Ectodermal cell (in vitro differentiated cells): ENCODE measurements at regions not wholly inside any gene's neighbourhood (a gene's known extent, or its start where the extent isn't known, plus 50 kb on each side); places are given as distances from the start of the nearest gene placed in this dataset.

Experiments used
- H3K27ac ChIP-seq: 2 replicates; pipeline ENCODE4 v1.7.0; 2013; ENCODE audit warnings: mild to moderate bottlenecking, low read depth, low read length; ENCODE audit not compliant: insufficient read depth, poor library complexity, severe bottlenecking
- H3K27me3 ChIP-seq: 2 replicates; pipeline ENCODE4 v1.7.0; 2013; ENCODE audit warnings: mild to moderate bottlenecking, low read length; ENCODE audit not compliant: insufficient read depth, control insufficient read depth, poor library complexity, severe bottlenecking
- H3K36me3 ChIP-seq: one replicate; pipeline ENCODE4 v1.7.0; 2013; ENCODE audit warnings: low read length; ENCODE audit not compliant: control insufficient read depth, insufficient read depth
- H3K4me1 ChIP-seq: one replicate; pipeline ENCODE4 v1.7.0; 2013; ENCODE audit warnings: low read length; ENCODE audit not compliant: control insufficient read depth, insufficient read depth
- H3K4me3 ChIP-seq: 2 replicates; pipeline ENCODE4 v1.7.0; 2013; ENCODE audit warnings: low read depth, low read length, control low read depth; ENCODE audit not compliant: insufficient read depth
- H3K9me3 ChIP-seq: 2 replicates; pipeline ENCODE4 v1.7.0; 2013; ENCODE audit warnings: mild to moderate bottlenecking, low read length, moderate library complexity; ENCODE audit not compliant: control insufficient read depth
- WGBS, 2 experiments: methylation state at CpG; one replicate each; pipeline ENCODE4 v1.1.7; 2013; ENCODE audit warnings: missing lambda C conversion rate in 2 of 2; 5-methylcytosine and 5-hydroxymethylcytosine counted together

- Histone ChIP-seq H3K4me1 (no peaks in the 10 kb centered on the region), H3K9me3 (no peaks in the 10 kb centered on the region), H3K27ac (no peak overlapping the region), H3K36me3 (no peaks in the 10 kb centered on the region), H3K27me3 (no peaks in the 10 kb centered on the region), H3K4me3 (no peak overlapping the region)
- 90 to 93% methylated on average over 3 of the region's 3 CpGs for WGBS, 2 experiments
Observed at GRCh38 chr16:47855431-47855830, 300.4 kb downstream of the ABCC12 start.

DNA sequence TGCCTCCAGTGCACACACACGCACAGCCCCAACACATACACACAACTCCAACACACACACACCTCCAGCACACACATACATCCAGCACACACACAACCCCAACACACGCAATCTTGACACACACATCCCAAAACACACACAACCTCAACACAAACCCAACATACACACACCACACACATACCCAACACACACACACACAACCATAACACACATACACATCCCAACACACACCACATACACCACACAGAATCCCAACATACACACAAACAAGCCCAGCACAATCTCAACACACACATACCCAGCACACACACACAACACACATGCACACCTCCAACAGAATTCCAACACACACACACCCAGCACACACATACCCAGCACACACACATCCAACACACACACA lies 301.1 kb downstream of the ABCC12 start:
- Histone ChIP-seq H3K9me3 (no peaks in the 10 kb centered on the region), H3K27me3 (no peaks in the 10 kb centered on the region), H3K36me3 (no peaks in the 10 kb centered on the region), H3K27ac (no peak overlapping the region), H3K4me3 (no peak overlapping the region), H3K4me1 (peaks cover 3% of the 10 kb centered on the region)
- 81 to 92% methylated on average over 2 of the region's 2 CpGs for whole genome bisulfite sequencing, 2 experiments

DNA sequence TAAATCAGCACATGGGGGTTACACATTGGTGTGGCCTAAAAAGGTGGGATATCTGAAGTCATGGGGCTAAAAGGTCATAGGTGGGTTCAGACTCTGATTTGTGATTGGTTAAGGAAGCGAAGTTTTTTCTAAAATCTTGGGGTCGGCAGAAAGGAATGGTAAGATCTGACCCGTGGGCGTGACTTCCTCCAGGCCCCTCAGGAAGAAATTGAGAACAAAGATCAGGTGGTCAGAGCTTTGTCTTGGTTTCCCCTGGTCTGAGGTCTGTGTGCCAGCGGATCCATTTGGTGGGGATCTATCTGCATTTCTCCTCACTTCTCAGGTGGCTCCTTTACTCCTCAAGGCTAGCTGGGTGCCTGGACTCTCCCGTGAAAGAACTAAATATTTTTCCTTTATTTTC lies 302.8 kb downstream of the ABCC12 start:
- no peaks in the 10 kb centered on the region for H3K9me3 ChIP-seq
- WGBS, 2 experiments: 92 to 98% methylated on average over 6 of the region's 6 CpGs

DNA sequence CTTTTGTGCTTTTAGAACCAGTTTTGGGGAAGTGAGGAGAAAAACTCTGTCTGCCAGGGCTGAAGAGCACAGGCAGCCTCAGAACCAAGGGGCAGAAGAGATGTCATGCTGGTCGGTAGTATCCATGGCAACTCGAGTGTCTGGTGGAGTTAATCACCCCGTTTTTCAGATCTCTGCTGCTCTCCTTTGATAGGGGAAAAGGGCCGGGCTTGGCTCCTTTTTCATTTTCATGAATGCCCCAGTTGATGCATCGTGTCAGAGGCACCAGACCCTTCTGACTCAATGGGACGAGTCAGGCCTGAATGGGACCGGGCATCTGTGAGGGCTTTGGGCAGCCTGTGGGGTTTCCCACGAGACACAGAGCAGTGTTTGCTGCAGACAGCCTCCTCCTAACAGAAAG lies 304.6 kb downstream of the ABCC12 start:
- 48 to 57% methylated on average over 8 of the region's 8 CpGs for WGBS, 2 experiments
- H3K4me3 ChIP-seq: no peak overlapping the region
- no peak overlapping the region for H3K27ac ChIP-seq
- H3K9me3 ChIP-seq: no peaks in the 10 kb centered on the region
- no peaks in the 10 kb centered on the region for H3K27me3 ChIP-seq
- H3K36me3 ChIP-seq: no peaks in the 10 kb centered on the region
- H3K4me1 ChIP-seq: peaks cover 31% of the 10 kb centered on the region

More for the DNA sequence above, 302.8 kb downstream of the ABCC12 start:
- Histone ChIP-seq H3K4me3 (no peak overlapping the region), H3K36me3 (no peaks in the 10 kb centered on the region), H3K4me1 (peaks cover 19% of the 10 kb centered on the region), H3K27me3 (no peaks in the 10 kb centered on the region), H3K27ac (no peak overlapping the region)

DNA sequence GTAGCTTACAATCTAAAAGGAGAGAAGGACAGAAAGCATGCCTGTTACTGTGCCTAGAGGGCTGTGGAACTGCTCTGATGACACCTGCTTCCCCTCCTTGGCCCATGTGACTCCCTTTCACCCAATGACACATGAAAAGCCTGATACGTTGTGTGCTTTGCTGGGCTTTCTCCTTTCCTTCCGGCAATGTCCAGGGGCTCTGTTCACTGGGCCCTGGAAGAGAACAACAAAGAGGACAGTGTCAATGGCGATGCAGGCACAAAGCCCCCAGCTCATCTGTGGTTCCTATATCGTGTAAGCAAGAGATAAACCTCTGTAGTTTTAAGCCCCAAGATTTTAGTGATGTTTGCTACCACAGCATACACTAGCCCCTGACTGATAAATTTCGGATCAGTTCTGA lies 306.1 kb downstream of the ABCC12 start:
- WGBS, 2 experiments: 81 to 84% methylated on average over 5 of the region's 5 CpGs
- Histone ChIP-seq H3K9me3 (no peaks in the 10 kb centered on the region), H3K4me1 (peaks cover 31% of the 10 kb centered on the region), H3K27me3 (no peaks in the 10 kb centered on the region), H3K36me3 (no peaks in the 10 kb centered on the region), H3K27ac (no peak overlapping the region), H3K4me3 (no peak overlapping the region)

DNA sequence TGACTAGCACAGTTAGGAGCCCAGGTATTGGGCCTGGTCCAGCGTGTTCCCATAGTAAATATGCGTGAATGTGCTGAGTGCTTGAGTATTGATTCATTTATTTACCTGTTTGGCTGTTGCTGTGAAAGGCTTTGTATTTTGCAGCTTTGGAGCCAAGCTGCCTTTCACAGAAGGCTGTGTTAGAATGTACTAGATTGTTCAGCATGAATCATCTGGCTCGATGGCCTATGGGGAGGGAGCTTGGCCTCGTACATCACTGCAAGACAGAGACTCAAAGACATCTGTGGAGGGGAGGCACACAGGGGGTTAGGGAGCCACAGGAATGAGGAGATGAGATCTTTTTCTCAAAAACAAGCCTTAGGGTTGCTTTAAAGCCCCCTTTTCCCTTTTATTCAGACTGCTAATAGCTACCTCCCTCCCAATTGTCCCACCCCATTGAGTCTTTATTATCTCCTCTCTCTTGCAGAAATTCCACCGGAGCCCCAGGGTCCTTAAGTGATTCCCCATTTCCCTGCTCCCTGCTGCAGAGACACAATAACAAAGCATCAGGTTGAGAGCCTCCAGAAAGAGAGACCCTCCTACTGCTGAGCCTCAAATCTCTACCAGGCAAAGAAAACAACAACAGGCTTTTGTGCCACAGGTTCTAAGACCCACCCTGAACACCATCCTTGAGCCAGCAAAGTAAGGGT lies 307.2 kb downstream of the ABCC12 start:
- Histone ChIP-seq H3K36me3 (no peaks in the 10 kb centered on the region), H3K27ac (no peak overlapping the region), H3K4me3 (no peak overlapping the region), H3K27me3 (no peaks in the 10 kb centered on the region), H3K4me1 (peaks cover 31% of the 10 kb centered on the region), H3K9me3 (no peaks in the 10 kb centered on the region)
- 9 to 14% methylated on average over 5 of the region's 5 CpGs for WGBS, 2 experiments

GRCh38 chr16:47847220-47847970 lies 308.4 kb downstream of the ABCC12 start:
- 87 to 90% methylated on average over 6 of the region's 6 CpGs for WGBS, 2 experiments
- H3K27ac ChIP-seq: no peak overlapping the region
- H3K36me3 ChIP-seq: no peaks in the 10 kb centered on the region
- peaks cover 31% of the 10 kb centered on the region for H3K4me1 ChIP-seq
- H3K4me3 ChIP-seq: no peak overlapping the region
- no peaks in the 10 kb centered on the region for H3K9me3 ChIP-seq
- no peaks in the 10 kb centered on the region for H3K27me3 ChIP-seq

- Histone ChIP-seq H3K27me3 (no peaks in the 10 kb centered on the region), H3K4me3 (no peak overlapping the region), H3K9me3 (no peaks in the 10 kb centered on the region)
Observed at GRCh38 chr16:47834485-47835024, 321.2 kb downstream of the ABCC12 start.

GRCh38 chr16:47833771-47834170 lies 322.0 kb downstream of the ABCC12 start:
- no peaks in the 10 kb centered on the region for H3K36me3 ChIP-seq
- no peaks in the 10 kb centered on the region for H3K9me3 ChIP-seq
- no peak overlapping the region for H3K27ac ChIP-seq
- H3K27me3 ChIP-seq: no peaks in the 10 kb centered on the region
- H3K4me3 ChIP-seq: no peak overlapping the region
- WGBS, 2 experiments: 91% methylated on average over 1 of the region's 1 CpG; no CpG with 5 or more reads in 1 of the 2 experiments
- no peaks in the 10 kb centered on the region for H3K4me1 ChIP-seq

More at GRCh38 chr16:47834485-47835024, 321.2 kb downstream of the ABCC12 start:
- no peak overlapping the region for H3K27ac ChIP-seq
- no peaks in the 10 kb centered on the region for H3K36me3 ChIP-seq
- 92 to 95% methylated on average over 2 of the region's 2 CpGs for WGBS, 2 experiments
- no peaks in the 10 kb centered on the region for H3K4me1 ChIP-seq

GRCh38 chr16:47829850-47830600 lies 325.8 kb downstream of the ABCC12 start:
- H3K27ac ChIP-seq: no peak overlapping the region
- H3K4me3 ChIP-seq: no peak overlapping the region
- H3K4me1 ChIP-seq: no peaks in the 10 kb centered on the region
- 94 to 100% methylated on average over 1 to 2 of the region's 2 CpGs for WGBS, 2 experiments
- peaks cover 2% of the 10 kb centered on the region for H3K9me3 ChIP-seq
- H3K27me3 ChIP-seq: no peaks in the 10 kb centered on the region
- H3K36me3 ChIP-seq: no peaks in the 10 kb centered on the region
